ENCODE measurements at regions not wholly inside any gene's neighbourhood (a gene's known extent, or its start where the extent isn't known, plus 50 kb on each side); places are given as distances from the start of the nearest gene placed in this dataset.
"Not testable (repeated sequence)": the region's sequence is repeated elsewhere in the genome, so short reads cannot be mapped to it uniquely, and the experiment has no call there.

DNA sequence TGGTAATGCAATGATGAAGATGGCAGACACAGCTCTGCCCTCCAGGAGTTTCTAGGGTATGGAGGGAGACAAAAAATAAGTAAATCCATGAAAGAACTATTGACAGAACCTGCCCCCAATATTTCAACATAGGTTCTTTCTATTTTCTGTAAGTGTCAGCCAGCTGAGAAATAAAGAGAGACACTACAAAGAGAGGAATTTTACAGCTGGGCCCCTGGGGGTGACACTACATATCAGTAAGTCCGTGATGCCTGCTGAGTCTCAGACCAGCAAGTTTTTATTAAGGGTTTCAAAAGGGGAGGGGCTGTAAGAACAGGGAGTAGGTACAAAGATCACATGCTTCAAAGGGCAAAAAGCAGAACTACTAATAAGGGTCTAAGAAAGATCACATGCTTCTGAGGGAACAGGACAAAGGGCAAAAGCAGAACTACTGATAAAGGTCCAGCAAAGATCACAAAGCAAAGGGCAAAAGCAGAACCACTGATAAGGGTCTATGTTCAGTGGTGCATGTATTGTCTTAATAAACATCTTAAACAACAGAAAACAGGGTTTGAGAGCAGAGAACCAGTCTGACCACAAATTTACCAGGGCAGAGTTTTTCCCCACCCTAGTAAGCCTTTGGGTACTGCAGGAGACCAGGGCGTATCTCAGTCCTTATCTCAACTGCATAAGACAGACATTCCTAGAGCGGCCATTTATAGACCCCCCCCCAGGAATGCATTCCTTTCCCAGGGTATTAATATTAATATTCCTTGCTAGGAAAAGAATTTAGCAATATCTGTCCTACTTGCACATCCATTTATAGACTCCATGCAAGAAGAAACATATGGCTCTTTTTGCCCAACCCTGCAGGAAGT, 119.0 kb upstream of the KRTAP5-11 start:
- H3K9me3 ChIP-seq (ENCODE audit: low read length); H3K4me3 ChIP-seq (replicated peaks in 1 of 3; ENCODE audit: insufficient read depth in 1 of 3, low read depth in 2 of 3, low read length in 3 of 3); ATAC-seq; H4K20me1 ChIP-seq (ENCODE audit: insufficient read depth, low read length); CTCF ChIA-PET (ENCODE audit: low intra/inter-chr PET ratio, low total read pairs); H3K4me2 ChIP-seq (ENCODE audit: low read depth, low read length); H3K36me3 ChIP-seq (replicated peaks in 1 of 2; ENCODE audit: control insufficient read depth in 1 of 2, insufficient read depth in 2 of 2, low read length in 2 of 2); H3K4me1 ChIP-seq (ENCODE audit: insufficient read depth, low read length); in situ Hi-C loops (cut with HindIII; ENCODE audit: extremely low pct_ligation_motif_present, low pct_unique_long_range_greater_than_20kb); DNase-seq (ENCODE audit: low spot score); H3K27me3 ChIP-seq (ENCODE audit: control insufficient read depth in 1 of 2, insufficient read depth in 2 of 2, low read length in 2 of 2); H2AFZ ChIP-seq (ENCODE audit: low read length); intact Hi-C loops (cut with micrococcal nuclease; ENCODE audit: unreplicated experiment); H3K9ac ChIP-seq (ENCODE audit: insufficient read depth, low read depth, low read length); FAIRE-seq; BruUV-seq (replicated peaks); POLR2A ChIA-PET; H3K27ac ChIP-seq (ENCODE audit: extremely low read length, insufficient read depth, low read length); H3K79me2 ChIP-seq (ENCODE audit: insufficient read depth, low read length): not testable (repeated sequence)
- WGBS (ENCODE audit: low lambda C conversion rate), result 23% methylated on average over 2 of the region's 3 CpGs
- peak; percentile 17; the same call in 1 of the 2 replicates for TF ChIP-seq HNF4A (CRISPR knock-in tag; IDR thresholded peaks at IDR 0.05)

DNA sequence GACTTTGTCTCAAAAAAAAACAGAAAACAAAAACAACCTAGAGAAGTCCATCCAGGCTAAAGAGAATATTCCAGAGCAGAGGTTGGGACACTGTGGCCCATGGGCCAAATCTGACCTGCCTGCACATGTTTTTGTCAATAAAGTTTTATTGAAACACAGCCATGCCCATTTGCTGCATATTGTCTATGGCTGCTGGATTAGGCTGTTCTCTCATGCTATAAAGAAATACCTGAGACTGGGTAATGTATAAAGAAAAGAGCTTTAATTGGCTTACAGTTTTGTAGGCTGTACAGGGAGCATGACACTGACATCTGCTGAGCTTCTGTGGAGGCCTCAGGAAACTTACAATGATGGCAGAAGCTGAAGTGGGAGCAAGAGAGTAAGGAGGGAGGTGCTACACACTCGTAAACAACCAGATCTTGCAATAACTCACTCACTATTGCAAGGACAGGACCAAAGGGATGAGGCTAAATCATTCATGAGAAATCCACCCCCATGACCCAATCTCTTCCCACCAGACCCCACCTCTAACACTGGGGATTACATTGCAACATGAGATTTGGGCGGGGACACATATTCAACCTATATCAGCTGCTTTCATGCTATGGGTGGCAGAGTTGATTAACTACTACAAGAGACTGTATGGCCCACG, 122.5 kb upstream of the KRTAP5-11 start:
- H3K27me3 ChIP-seq (ENCODE audit: control insufficient read depth in 1 of 2, insufficient read depth in 2 of 2, low read length in 2 of 2); H3K9ac ChIP-seq (ENCODE audit: insufficient read depth, low read depth, low read length); BruUV-seq (replicated peaks); H3K4me3 ChIP-seq (replicated peaks in 1 of 3; ENCODE audit: insufficient read depth in 1 of 3, low read depth in 2 of 3, low read length in 3 of 3); CTCF ChIA-PET (ENCODE audit: low intra/inter-chr PET ratio, low total read pairs); intact Hi-C loops (cut with micrococcal nuclease; ENCODE audit: unreplicated experiment); H3K36me3 ChIP-seq (replicated peaks in 1 of 2; ENCODE audit: control insufficient read depth in 1 of 2, insufficient read depth in 2 of 2, low read length in 2 of 2); FAIRE-seq; H3K4me2 ChIP-seq (ENCODE audit: low read depth, low read length); DNase-seq (ENCODE audit: low spot score); H3K9me3 ChIP-seq (ENCODE audit: low read length); H3K79me2 ChIP-seq (ENCODE audit: insufficient read depth, low read length); POLR2A ChIA-PET; ATAC-seq; H2AFZ ChIP-seq (ENCODE audit: low read length); in situ Hi-C loops (cut with HindIII; ENCODE audit: extremely low pct_ligation_motif_present, low pct_unique_long_range_greater_than_20kb); H4K20me1 ChIP-seq (ENCODE audit: insufficient read depth, low read length); H3K27ac ChIP-seq (ENCODE audit: extremely low read length, insufficient read depth, low read length): not testable (repeated sequence)
- TF ChIP-seq, protein P1, sequence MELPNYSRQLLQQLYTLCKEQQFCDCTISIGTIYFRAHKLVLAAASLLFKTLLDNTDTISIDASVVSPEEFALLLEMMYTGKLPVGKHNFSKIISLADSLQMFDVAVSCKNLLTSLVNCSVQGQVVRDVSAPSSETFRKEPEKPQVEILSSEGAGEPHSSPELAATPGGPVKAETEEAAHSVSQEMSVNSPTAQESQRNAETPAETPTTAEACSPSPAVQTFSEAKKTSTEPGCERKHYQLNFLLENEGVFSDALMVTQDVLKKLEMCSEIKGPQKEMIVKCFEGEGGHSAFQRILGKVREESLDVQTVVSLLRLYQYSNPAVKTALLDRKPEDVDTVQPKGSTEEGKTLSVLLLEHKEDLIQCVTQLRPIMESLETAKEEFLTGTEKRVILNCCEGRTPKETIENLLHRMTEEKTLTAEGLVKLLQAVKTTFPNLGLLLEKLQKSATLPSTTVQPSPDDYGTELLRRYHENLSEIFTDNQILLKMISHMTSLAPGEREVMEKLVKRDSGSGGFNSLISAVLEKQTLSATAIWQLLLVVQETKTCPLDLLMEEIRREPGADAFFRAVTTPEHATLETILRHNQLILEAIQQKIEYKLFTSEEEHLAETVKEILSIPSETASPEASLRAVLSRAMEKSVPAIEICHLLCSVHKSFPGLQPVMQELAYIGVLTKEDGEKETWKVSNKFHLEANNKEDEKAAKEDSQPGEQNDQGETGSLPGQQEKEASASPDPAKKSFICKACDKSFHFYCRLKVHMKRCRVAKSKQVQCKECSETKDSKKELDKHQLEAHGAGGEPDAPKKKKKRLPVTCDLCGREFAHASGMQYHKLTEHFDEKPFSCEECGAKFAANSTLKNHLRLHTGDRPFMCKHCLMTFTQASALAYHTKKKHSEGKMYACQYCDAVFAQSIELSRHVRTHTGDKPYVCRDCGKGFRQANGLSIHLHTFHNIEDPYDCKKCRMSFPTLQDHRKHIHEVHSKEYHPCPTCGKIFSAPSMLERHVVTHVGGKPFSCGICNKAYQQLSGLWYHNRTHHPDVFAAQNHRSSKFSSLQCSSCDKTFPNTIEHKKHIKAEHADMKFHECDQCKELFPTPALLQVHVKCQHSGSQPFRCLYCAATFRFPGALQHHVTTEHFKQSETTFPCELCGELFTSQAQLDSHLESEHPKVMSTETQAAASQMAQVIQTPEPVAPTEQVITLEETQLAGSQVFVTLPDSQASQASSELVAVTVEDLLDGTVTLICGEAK (IDR thresholded peaks at IDR 0.05), result peak; percentile 43; the same call in 1 of the 2 replicates
- TF ChIP-seq, protein P1 (CRISPR knock-in tag; IDR thresholded peaks at IDR 0.05), result peak; percentile 88
- H3K4me1 ChIP-seq (ENCODE audit: insufficient read depth, low read length), result peaks cover 11% of the 10 kb centered on the region; the same call in 1 of the 2 replicates
- 11% methylated on average over 2 of the region's 3 CpGs for WGBS (ENCODE audit: low lambda C conversion rate)

Data from HepG2 (cell line).